ENCODE measurements at regions not wholly inside any gene's neighbourhood (a gene's known extent, or its start where the extent isn't known, plus 50 kb on each side); places are given as distances from the start of the nearest gene placed in this dataset.

GRCh38 chr17:53607475-53607874 is 215.3 kb upstream of the KIF2B start:
- TF ChIP-seq CTCF (optimal IDR thresholded peaks at IDR 0.05 in 1 of 3, IDR thresholded peaks at IDR 0.05 in 1 of 3, conservative IDR thresholded peaks at IDR 0.05 in 1 of 3; ENCODE audit: extremely low read depth in 1 of 3, insufficient read depth in 2 of 3, low read length in 3 of 3), result no peak
- TF ChIP-seq EZH2 (IDR thresholded peaks at IDR 0.05; ENCODE audit: low read length), result no peak
- Histone ChIP-seq H3K27me3 (ENCODE audit: control insufficient read depth, extremely low read depth, insufficient read depth, low read length) (no peaks in the 10 kb centered on the region), H3K27ac (ENCODE audit: control insufficient read depth, insufficient read depth, low read length) (no peak overlapping the region), H2AFZ (ENCODE audit: control insufficient read depth, low read length) (no peak overlapping the region), H3K79me2 (ENCODE audit: control insufficient read depth, insufficient read depth, low read length) (no peaks in the 10 kb centered on the region), H3K36me3 (ENCODE audit: control insufficient read depth in 2 of 2, extremely low read depth in 1 of 2, insufficient read depth in 2 of 2, low read length in 2 of 2) (no peaks in the 10 kb centered on the region), H3K9me3 (ENCODE audit: control insufficient read depth, low read depth, low read length) (no peaks in the 10 kb centered on the region), H3K4me3 (ENCODE audit: control insufficient read depth in 2 of 3, extremely low read depth in 1 of 3, insufficient read depth in 2 of 3, low read depth in 1 of 3, low read length in 3 of 3) (no peak overlapping the region), H4K20me1 (ENCODE audit: control insufficient read depth, extremely low read depth, insufficient read depth, low read length) (no peaks in the 10 kb centered on the region), H3K9ac (ENCODE audit: control insufficient read depth, extremely low read depth, insufficient read depth, low read length) (no peak overlapping the region), H3K4me1 (ENCODE audit: control insufficient read depth, extremely low read depth, insufficient read depth, low read length) (no peaks in the 10 kb centered on the region), H3K9me1 (ENCODE audit: control insufficient read depth, extremely low read depth, insufficient read depth, low read length) (no peaks in the 10 kb centered on the region), H3K4me2 (ENCODE audit: control insufficient read depth, extremely low read depth, insufficient read depth, low read depth, low read length) (no peak overlapping the region)
- dilution Hi-C loops (cut with MboI; ENCODE audit: extremely low pct_ligation_motif_present, low sequenced_read_pairs), result no loop called here
- FAIRE-seq (no peak), DNase-seq (ENCODE audit: low read depth, low spot score) (no peak)

- dilution Hi-C loops (cut with MboI; ENCODE audit: extremely low pct_ligation_motif_present, low sequenced_read_pairs), result no loop called here
- Histone ChIP-seq H4K20me1 (ENCODE audit: control insufficient read depth, extremely low read depth, insufficient read depth, low read length) (no peaks in the 10 kb centered on the region), H3K9me3 (ENCODE audit: control insufficient read depth, low read depth, low read length) (no peaks in the 10 kb centered on the region), H2AFZ (ENCODE audit: control insufficient read depth, low read length) (no peak overlapping the region), H3K9ac (ENCODE audit: control insufficient read depth, extremely low read depth, insufficient read depth, low read length) (no peak overlapping the region), H3K9me1 (ENCODE audit: control insufficient read depth, extremely low read depth, insufficient read depth, low read length) (no peaks in the 10 kb centered on the region), H3K4me2 (ENCODE audit: control insufficient read depth, extremely low read depth, insufficient read depth, low read depth, low read length) (no peak overlapping the region), H3K4me1 (ENCODE audit: control insufficient read depth, extremely low read depth, insufficient read depth, low read length) (no peaks in the 10 kb centered on the region), H3K4me3 (ENCODE audit: control insufficient read depth in 2 of 3, extremely low read depth in 1 of 3, insufficient read depth in 2 of 3, low read depth in 1 of 3, low read length in 3 of 3) (no peak overlapping the region), H3K79me2 (ENCODE audit: control insufficient read depth, insufficient read depth, low read length) (no peaks in the 10 kb centered on the region), H3K27ac (ENCODE audit: control insufficient read depth, insufficient read depth, low read length) (no peak overlapping the region), H3K36me3 (ENCODE audit: control insufficient read depth in 2 of 2, extremely low read depth in 1 of 2, insufficient read depth in 2 of 2, low read length in 2 of 2) (no peaks in the 10 kb centered on the region), H3K27me3 (ENCODE audit: control insufficient read depth, extremely low read depth, insufficient read depth, low read length) (no peaks in the 10 kb centered on the region)
- no peak for DNase-seq (ENCODE audit: low read depth, low spot score)
- TF ChIP-seq EZH2 (IDR thresholded peaks at IDR 0.05; ENCODE audit: low read length) (no peak), CTCF (optimal IDR thresholded peaks at IDR 0.05 in 1 of 3, IDR thresholded peaks at IDR 0.05 in 1 of 3, conservative IDR thresholded peaks at IDR 0.05 in 1 of 3; ENCODE audit: extremely low read depth in 1 of 3, insufficient read depth in 2 of 3, low read length in 3 of 3) (no peak)
- FAIRE-seq, result no peak
Measured at GRCh38 chr17:53588317-53588716, 234.4 kb upstream of the KIF2B start.
